Breast epithelium (tissue), 4 donors: ENCODE measurements at regions not wholly inside any gene's neighbourhood (a gene's known extent, or its start where the extent isn't known, plus 50 kb on each side); places are given as distances from the start of the nearest gene placed in this dataset.

Experiments
- DNase-seq, 2 donors: peaks; one replicate each; pipeline ENCODE4 v3.0.0-alpha.2; 2019; ENCODE audit warnings: low spot score in 2 of 2
- H3K27ac ChIP-seq, 2 donors: fragments of 200-600 bp; sonication (generic) in 1 of 2; one replicate each; pipeline ENCODE4 v1.5.1; 2016 to 2019; ENCODE audit warnings: mild to moderate bottlenecking in 1 of 2
- H3K27me3 ChIP-seq, 2 donors: fragments of 200-600 bp; sonication (generic) in 1 of 2; one replicate each; pipeline versions ENCODE4 v1.5.1 to v1.6.0; 2017 to 2019; ENCODE audit warnings: control low read depth in 1 of 2, mild to moderate bottlenecking in 1 of 2
- H3K36me3 ChIP-seq: fragments of 200-600 bp; one replicate; pipeline ENCODE4 v1.5.1; 2019
- H3K4me1 ChIP-seq, 2 donors: fragments of 200-600 bp; sonication (generic); one replicate each; pipeline ENCODE4 v1.5.1; 2016 to 2019; ENCODE audit warnings: control low read depth in 1 of 2
- H3K4me3 ChIP-seq, 3 donors: fragments of 200-600 bp; sonication (generic); 1 replicate in 2 of 3; 2 replicates in 1 of 3; pipeline ENCODE4 v1.5.1; 2016 to 2019; ENCODE audit warnings: mild to moderate bottlenecking in 3 of 3, moderate library complexity in 2 of 3
- H3K9me3 ChIP-seq, 2 donors: fragments of 200-600 bp; sonication (generic) in 1 of 2; one replicate each; pipeline ENCODE4 v1.5.1; 2016 to 2019; ENCODE audit warnings: control low read depth in 1 of 2
- CTCF ChIP-seq, 3 donors: fragments of 450-650 bp; IDR thresholded peaks; one replicate each; pipeline ENCODE4 v1.5.1; 2016 to 2017; ENCODE audit warnings: antibody characterized with exemption in 3 of 3, mild to moderate bottlenecking in 3 of 3, moderate library complexity in 3 of 3
- POLR2A ChIP-seq: fragments of 450-650 bp; IDR thresholded peaks from one replicate; pipeline ENCODE4 v1.6.1; 2016; ENCODE audit warnings: antibody characterized with exemption, mild to moderate bottlenecking, moderate library complexity
- POLR2AphosphoS5 ChIP-seq, 3 donors: sonication (generic); formaldehyde crosslinking; IDR thresholded peaks; one replicate each; pipeline ENCODE4 v1.6.1; 2017; ENCODE audit warnings: antibody characterized with exemption in 3 of 3
- intact Hi-C: fragments of 100-400 bp; cut with DNase I; formaldehyde crosslinking; loops from one replicate; pipeline ENCODE4 v1.15.1; 2023; ENCODE audit warnings: low total_unique reads

DNA sequence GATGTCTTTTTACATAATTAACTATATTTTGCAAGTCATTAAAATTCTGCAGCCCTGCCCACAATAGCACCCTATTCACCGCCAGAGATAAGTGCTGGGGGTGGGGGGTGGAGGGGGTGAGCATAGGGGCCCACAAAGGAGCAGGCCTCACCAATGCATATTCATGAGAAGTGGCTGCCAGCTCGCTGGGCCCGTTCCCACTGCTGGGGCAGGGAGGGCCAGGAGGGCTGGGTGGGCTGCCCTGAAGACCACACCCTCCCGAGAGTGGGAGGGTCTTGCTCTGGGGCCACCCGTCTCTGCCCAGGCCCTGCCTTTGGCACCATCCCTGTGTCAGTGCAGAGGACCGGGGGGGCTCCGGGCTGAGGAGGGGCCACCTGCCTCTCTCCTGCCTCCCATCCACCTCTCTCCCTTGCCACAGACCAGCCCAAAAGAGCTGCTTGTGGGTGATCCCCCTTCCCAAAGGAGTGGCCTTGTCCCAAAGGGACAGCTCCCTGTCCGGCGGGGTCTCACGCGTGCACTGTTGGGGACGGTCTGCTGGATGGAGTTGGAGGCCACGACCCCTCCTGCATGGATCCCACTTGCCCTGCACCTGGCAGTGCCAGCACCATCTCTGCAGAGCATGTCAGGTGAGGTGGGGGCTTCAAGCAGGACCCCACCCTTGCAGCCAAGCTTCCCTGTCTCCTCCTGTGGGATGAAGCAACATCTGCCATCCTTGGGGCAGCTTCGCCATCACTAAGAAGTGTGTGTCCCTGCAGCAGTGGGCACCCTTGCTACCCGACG, 138.8 kb upstream of the GPC1 start:
- Histone ChIP-seq H3K27ac (no peak overlapping the region), H3K4me3 (no peak overlapping the region), H3K4me1 (no peaks in the 10 kb centered on the region), H3K27me3 (no peaks in the 10 kb centered on the region), H3K9me3 (no peaks in the 10 kb centered on the region), H3K36me3 (no peaks in the 10 kb centered on the region)
- intact Hi-C loops, result loop anchor here (5.0 kb wide), 1 partner anchor 439 kb away; no protein-coding TSS in a partner anchor
- TF ChIP-seq POLR2A (no peak), POLR2AphosphoS5 (IDR thresholded peaks at IDR 0.05) (no peak), CTCF (IDR thresholded peaks at IDR 0.05) (no peak)
- peak in 1 of 2 donors; percentile 43 for DNase-seq

- H3K4me1 ChIP-seq, result no peaks in the 10 kb centered on the region
- peak in 1 of 2 donors; percentile 43 for DNase-seq
- H3K4me3 ChIP-seq, result no peak overlapping the region
- no peaks in the 10 kb centered on the region for H3K9me3 ChIP-seq
- H3K27ac ChIP-seq, result no peak overlapping the region
- no peaks in the 10 kb centered on the region for H3K27me3 ChIP-seq
- intact Hi-C loops, result loop anchor here (5.0 kb wide), 1 partner anchor 440 kb away; no protein-coding TSS in a partner anchor
- no peaks in the 10 kb centered on the region for H3K36me3 ChIP-seq
- TF ChIP-seq CTCF (IDR thresholded peaks at IDR 0.05), result no peak
These were observed 138.0 kb upstream of the GPC1 start for GRCh38 chr2:240297256-240298116.

- DNase-seq, result peak in 1 of 2 donors; percentile 35
- intact Hi-C loops, result loop anchor here (5.0 kb wide), 1 partner anchor 441 kb away; no protein-coding TSS in a partner anchor
These were observed 137.2 kb upstream of the GPC1 start for GRCh38 chr2:240298117-240298790.

DNA sequence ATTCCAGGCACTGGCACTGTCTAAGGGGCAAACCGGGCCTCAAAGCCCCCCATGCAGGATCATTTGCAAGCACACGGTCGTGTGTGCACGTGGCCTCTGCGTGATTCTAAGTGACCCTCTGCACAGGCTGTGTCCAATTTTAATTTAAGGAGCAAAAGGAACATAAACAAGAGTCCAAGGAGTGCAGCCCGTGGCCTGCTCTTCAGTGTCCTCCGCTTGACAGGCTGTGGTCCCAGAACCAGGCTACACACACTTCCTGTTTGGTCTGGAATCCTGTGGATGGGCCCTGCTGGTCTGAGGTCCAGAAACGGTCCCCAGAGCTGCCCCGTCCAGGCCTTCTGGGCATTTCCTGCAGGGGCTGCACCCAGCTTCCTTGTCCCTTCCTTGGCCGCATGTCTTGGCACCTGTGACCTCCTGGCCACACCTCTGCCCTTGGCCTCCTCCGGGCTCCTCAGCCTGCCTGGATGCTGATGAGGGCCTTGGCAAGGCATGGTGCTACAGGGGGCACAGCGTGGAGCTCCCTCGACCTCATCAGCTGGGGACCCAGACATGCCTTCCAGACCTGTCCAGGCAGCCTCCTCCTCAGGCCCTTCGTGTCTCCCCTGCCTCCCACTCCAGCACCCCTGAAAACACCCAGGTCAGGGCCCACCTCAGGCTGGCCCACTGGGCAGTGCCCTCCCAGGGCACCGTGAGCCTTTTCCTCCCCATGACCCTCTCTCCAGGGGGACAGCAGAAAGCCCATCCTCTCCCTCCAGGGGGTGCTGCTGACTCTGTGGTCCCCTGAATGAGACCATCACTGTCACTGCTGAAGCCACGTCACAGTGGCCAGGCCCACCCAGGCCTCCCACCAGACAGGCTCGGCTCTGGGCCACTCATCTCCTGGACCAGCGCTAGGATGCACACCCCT, 136.4 kb upstream of the GPC1 start:
- Histone ChIP-seq H3K27ac (no peak overlapping the region), H3K36me3 (no peaks in the 10 kb centered on the region), H3K27me3 (no peaks in the 10 kb centered on the region), H3K4me3 (no peak overlapping the region), H3K9me3 (no peaks in the 10 kb centered on the region), H3K4me1 (no peaks in the 10 kb centered on the region)
- peak in 1 of 2 donors; percentile 36 for DNase-seq
- TF ChIP-seq POLR2AphosphoS5 (IDR thresholded peaks at IDR 0.05), result no peak
- TF ChIP-seq POLR2A, result no peak
- TF ChIP-seq CTCF (IDR thresholded peaks at IDR 0.05), result no peak
- intact Hi-C loops, result loop anchor here (5.0 kb wide), 1 partner anchor 442 kb away; no protein-coding TSS in a partner anchor

More at GRCh38 chr2:240298117-240298790, 137.2 kb upstream of the GPC1 start:
- Histone ChIP-seq H3K27me3 (no peaks in the 10 kb centered on the region), H3K9me3 (no peaks in the 10 kb centered on the region), H3K4me3 (no peak overlapping the region), H3K27ac (no peak overlapping the region), H3K36me3 (no peaks in the 10 kb centered on the region), H3K4me1 (no peaks in the 10 kb centered on the region)
- TF ChIP-seq POLR2A, result no peak
- TF ChIP-seq CTCF (IDR thresholded peaks at IDR 0.05), result no peak
